ENCODE measurements at regions not wholly inside any gene's neighbourhood (a gene's known extent, or its start where the extent isn't known, plus 50 kb on each side); places are given as distances from the start of the nearest gene placed in this dataset.
"Not testable (repeated sequence)": the region's sequence is repeated elsewhere in the genome, so short reads cannot be mapped to it uniquely, and the experiment has no call there.

DNA sequence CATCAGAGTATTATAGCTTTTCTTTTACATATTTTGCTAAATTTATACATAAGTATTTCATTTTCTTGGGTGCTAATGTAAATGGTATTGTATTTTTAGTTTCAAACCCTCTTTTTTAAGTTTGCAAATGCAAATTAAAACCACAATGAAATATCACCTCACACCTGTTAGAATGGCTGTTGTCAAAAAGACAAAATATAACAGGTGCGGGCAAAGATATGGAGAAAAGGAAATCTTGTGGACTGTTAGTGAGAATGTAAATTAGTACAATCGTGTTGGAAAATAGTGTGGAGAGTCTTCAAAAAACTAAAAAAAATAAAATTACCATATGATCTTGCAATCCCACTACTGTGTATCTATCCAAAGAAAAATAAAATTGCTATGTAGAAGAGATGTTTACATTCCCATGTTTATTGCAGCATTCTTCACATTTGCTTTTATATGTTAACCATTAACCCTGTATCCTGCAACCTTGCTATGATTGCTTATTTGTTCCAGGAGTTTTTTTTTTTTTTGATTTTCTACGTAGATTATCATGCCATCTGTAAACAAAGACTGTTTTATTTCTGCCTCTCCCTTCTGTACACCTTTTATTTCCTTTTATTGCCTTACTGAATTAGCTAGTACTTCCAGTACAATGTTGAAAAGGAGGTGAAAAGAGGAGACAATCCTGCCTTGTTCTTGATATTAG, 405.4 kb upstream of the MIS18BP1 start:
- no peak overlapping the region for H3K4me3 ChIP-seq (ENCODE audit: low read length in 3 of 3)
- no peak overlapping the region for H3K9ac ChIP-seq (ENCODE audit: low read depth in 1 of 3, low read length in 3 of 3)
- no peaks in the 10 kb centered on the region for H3K4me1 ChIP-seq (ENCODE audit: control insufficient read depth in 3 of 3, insufficient read depth in 3 of 3, low read length in 3 of 3)
- H3K27me3 ChIP-seq (ENCODE audit: control insufficient read depth in 3 of 3, insufficient read depth in 3 of 3, low read length in 3 of 3) = no peaks in the 10 kb centered on the region
- H3K9me3 ChIP-seq (ENCODE audit: control insufficient read depth in 3 of 3, low read length in 3 of 3) = no peaks in the 10 kb centered on the region
- no peaks in the 10 kb centered on the region for H3K36me3 ChIP-seq (ENCODE audit: control insufficient read depth in 3 of 3, insufficient read depth in 3 of 3, low read length in 3 of 3)
- no peak overlapping the region for H3K27ac ChIP-seq (ENCODE audit: low read depth, low read length)

DNA sequence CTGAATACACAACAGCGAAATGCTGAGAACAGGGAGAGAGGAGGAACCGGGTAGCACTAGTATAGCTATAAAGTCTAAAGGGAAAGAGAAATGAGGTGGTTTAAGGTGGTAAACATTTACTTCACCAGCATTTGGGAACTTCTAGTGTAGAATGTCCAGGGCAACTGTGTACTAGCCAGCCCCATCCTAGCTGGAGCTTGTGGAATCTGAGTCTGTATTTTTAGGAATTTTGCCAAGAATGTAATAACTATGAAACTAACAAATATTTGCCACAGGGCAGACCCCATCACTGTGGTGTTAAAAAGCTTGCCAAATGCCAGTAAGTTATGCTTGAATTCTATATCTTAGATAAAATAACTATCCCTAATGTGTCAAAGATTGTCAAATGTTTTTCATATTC, 398.9 kb upstream of the MIS18BP1 start:
- Histone ChIP-seq H3K9me3 (ENCODE audit: control insufficient read depth in 3 of 3, low read length in 3 of 3) (no peaks in the 10 kb centered on the region), H3K4me1 (ENCODE audit: control insufficient read depth in 3 of 3, insufficient read depth in 3 of 3, low read length in 3 of 3) (no peaks in the 10 kb centered on the region), H3K27me3 (ENCODE audit: control insufficient read depth in 3 of 3, insufficient read depth in 3 of 3, low read length in 3 of 3) (no peaks in the 10 kb centered on the region), H3K27ac (ENCODE audit: low read depth, low read length) (no peak overlapping the region), H3K4me3 (ENCODE audit: low read length in 3 of 3) (no peak overlapping the region), H3K36me3 (ENCODE audit: control insufficient read depth in 3 of 3, insufficient read depth in 3 of 3, low read length in 3 of 3) (no peaks in the 10 kb centered on the region), H3K9ac (ENCODE audit: low read depth in 1 of 3, low read length in 3 of 3) (no peak overlapping the region)

DNA sequence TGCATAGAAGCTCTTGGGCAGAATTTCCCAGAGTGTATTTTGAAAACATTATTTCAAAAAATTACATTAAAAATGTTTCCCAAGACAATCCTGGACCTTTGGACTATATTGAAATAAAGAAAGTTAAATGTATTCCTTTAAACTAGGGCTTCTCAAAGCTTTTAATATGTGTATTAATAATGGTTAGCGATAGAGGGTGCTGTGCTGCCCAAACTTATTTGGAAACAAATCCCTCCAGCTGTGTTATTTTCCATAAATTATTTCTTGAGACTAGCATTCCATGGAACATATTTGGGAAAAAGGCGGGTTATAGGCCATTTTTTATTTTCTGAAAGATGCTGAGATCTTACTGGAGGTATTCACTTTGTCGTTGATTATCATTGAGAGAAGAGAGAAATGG, 397.8 kb upstream of the MIS18BP1 start:
- Histone ChIP-seq H3K9me3 (ENCODE audit: control insufficient read depth in 3 of 3, low read length in 3 of 3) (no peaks in the 10 kb centered on the region), H3K4me3 (ENCODE audit: low read length in 3 of 3) (no peak overlapping the region), H3K27ac (ENCODE audit: low read depth, low read length) (no peak overlapping the region), H3K9ac (ENCODE audit: low read depth in 1 of 3, low read length in 3 of 3) (no peak overlapping the region), H3K36me3 (ENCODE audit: control insufficient read depth in 3 of 3, insufficient read depth in 3 of 3, low read length in 3 of 3) (no peaks in the 10 kb centered on the region), H3K4me1 (ENCODE audit: control insufficient read depth in 3 of 3, insufficient read depth in 3 of 3, low read length in 3 of 3) (no peaks in the 10 kb centered on the region), H3K27me3 (ENCODE audit: control insufficient read depth in 3 of 3, insufficient read depth in 3 of 3, low read length in 3 of 3) (no peaks in the 10 kb centered on the region)

DNA sequence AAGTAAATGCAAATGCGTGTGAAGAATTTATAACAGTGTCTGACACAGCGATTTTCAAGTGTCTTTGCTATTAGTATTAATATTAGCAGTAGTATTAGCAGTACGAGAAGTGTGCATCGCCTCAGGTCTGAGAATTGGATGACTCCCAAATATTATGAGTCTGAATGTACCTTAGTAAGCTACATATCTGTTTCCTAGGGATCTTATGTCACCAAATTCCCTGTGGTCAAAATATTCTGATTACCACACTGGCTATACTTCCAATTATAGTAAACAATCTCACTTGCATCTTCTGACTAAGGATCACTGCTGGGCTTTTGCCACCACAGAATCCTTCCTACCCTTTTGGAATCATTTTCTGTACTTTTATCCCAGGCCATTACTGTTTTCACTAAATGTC, 396.0 kb upstream of the MIS18BP1 start:
- H3K9me3 ChIP-seq (ENCODE audit: control insufficient read depth in 3 of 3, low read length in 3 of 3) = no peaks in the 10 kb centered on the region
- no peaks in the 10 kb centered on the region for H3K27me3 ChIP-seq (ENCODE audit: control insufficient read depth in 3 of 3, insufficient read depth in 3 of 3, low read length in 3 of 3)
- no peaks in the 10 kb centered on the region for H3K4me1 ChIP-seq (ENCODE audit: control insufficient read depth in 3 of 3, insufficient read depth in 3 of 3, low read length in 3 of 3)
- H3K4me3 ChIP-seq (ENCODE audit: low read length in 3 of 3) = no peak overlapping the region
- no peak overlapping the region for H3K27ac ChIP-seq (ENCODE audit: low read depth, low read length)
- H3K9ac ChIP-seq (ENCODE audit: low read depth in 1 of 3, low read length in 3 of 3) = no peak overlapping the region
- no peaks in the 10 kb centered on the region for H3K36me3 ChIP-seq (ENCODE audit: control insufficient read depth in 3 of 3, insufficient read depth in 3 of 3, low read length in 3 of 3)

DNA sequence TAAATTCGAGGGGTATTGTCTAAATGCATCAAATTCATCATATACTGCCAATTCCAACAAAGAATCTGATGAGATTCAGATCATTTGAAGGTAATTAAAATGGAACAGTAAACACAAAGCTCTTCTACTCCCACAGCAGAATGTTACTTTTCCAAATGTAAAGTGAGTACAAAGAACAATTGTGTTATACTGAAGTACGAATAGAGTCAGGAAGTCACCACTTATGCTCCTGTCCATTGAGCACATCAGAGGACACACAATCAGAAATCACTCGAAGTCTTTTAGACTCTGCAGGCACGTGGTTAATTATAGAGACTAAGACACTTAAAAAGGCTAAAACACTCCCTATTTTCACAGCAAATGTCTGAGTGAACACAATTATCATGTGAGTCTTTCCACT, 388.5 kb upstream of the MIS18BP1 start:
- Histone ChIP-seq H3K4me1 (ENCODE audit: control insufficient read depth in 3 of 3, insufficient read depth in 3 of 3, low read length in 3 of 3) (no peaks in the 10 kb centered on the region), H3K9me3 (ENCODE audit: control insufficient read depth in 3 of 3, low read length in 3 of 3) (peaks cover 0 to 4% (median 0%) of the 10 kb centered on the region in 3 donors), H3K36me3 (ENCODE audit: control insufficient read depth in 3 of 3, insufficient read depth in 3 of 3, low read length in 3 of 3) (no peaks in the 10 kb centered on the region), H3K9ac (ENCODE audit: low read depth in 1 of 3, low read length in 3 of 3) (no peak overlapping the region), H3K27me3 (ENCODE audit: control insufficient read depth in 3 of 3, insufficient read depth in 3 of 3, low read length in 3 of 3) (no peaks in the 10 kb centered on the region), H3K4me3 (ENCODE audit: low read length in 3 of 3) (no peak overlapping the region), H3K27ac (ENCODE audit: low read depth, low read length) (no peak overlapping the region)

DNA sequence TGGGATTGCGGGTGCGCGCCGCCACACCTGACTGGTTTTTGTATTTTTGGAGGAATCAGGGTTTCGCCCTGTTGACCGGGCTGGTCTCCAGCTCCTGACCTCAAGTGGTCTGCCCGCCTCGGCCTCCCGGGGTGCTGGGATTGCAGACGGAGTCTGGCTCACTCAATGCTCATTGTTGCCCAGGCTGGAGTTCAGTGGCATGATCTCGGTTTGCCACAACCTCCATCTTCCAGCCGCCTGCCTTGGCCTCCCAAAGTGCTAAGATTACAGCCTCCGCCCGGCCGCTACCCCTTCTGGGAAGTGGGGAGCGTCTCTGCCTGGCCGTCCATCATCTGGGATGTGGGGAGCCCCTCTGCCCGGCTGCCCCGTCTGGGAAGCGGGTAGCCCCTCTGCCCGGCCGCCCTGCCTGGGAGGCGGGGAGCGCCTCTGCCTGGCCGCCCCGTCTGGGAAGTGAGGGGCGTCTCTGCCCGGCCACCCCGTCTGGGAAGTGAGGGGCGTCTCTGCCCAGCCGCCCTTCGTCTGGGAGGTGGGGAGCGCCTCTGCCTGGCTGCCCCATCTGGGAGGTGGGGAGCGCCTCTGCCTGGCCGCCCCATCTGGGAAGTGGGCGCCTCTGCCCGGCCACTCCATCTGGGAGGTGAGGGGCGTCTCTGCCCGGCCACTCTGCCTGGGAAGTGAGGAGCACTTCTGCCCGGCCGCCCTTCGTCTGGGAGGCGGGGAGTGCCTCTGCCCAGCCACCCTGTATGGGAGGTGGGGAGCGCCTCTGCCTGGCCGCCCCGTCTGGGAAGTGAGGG, 381.8 kb upstream of the MIS18BP1 start:
- not testable (repeated sequence) for H3K36me3 ChIP-seq (ENCODE audit: control insufficient read depth in 3 of 3, insufficient read depth in 3 of 3, low read length in 3 of 3); H3K4me1 ChIP-seq (ENCODE audit: control insufficient read depth in 3 of 3, insufficient read depth in 3 of 3, low read length in 3 of 3); H3K4me3 ChIP-seq (ENCODE audit: low read length in 3 of 3); H3K27ac ChIP-seq (ENCODE audit: low read depth, low read length); H3K9ac ChIP-seq (ENCODE audit: low read depth in 1 of 3, low read length in 3 of 3); H3K9me3 ChIP-seq (ENCODE audit: control insufficient read depth in 3 of 3, low read length in 3 of 3); H3K27me3 ChIP-seq (ENCODE audit: control insufficient read depth in 3 of 3, insufficient read depth in 3 of 3, low read length in 3 of 3)

- no peaks in the 10 kb centered on the region for H3K27me3 ChIP-seq (ENCODE audit: control insufficient read depth in 3 of 3, insufficient read depth in 3 of 3, low read length in 3 of 3)
- H3K4me1 ChIP-seq (ENCODE audit: control insufficient read depth in 3 of 3, insufficient read depth in 3 of 3, low read length in 3 of 3) = no peaks in the 10 kb centered on the region
- no peaks in the 10 kb centered on the region for H3K9me3 ChIP-seq (ENCODE audit: control insufficient read depth in 3 of 3, low read length in 3 of 3)
- no peaks in the 10 kb centered on the region for H3K36me3 ChIP-seq (ENCODE audit: control insufficient read depth in 3 of 3, insufficient read depth in 3 of 3, low read length in 3 of 3)
- no peak overlapping the region for H3K27ac ChIP-seq (ENCODE audit: low read depth, low read length)
- no peak overlapping the region for H3K9ac ChIP-seq (ENCODE audit: low read depth in 1 of 3, low read length in 3 of 3)
- no peak overlapping the region for H3K4me3 ChIP-seq (ENCODE audit: low read length in 3 of 3)
Observed at GRCh38 chr14:45633220-45633984, 380.4 kb upstream of the MIS18BP1 start.

GRCh38 chr14:45621731-45622130, 368.7 kb upstream of the MIS18BP1 start:
- no peaks in the 10 kb centered on the region for H3K4me1 ChIP-seq (ENCODE audit: control insufficient read depth in 3 of 3, insufficient read depth in 3 of 3, low read length in 3 of 3)
- H3K9ac ChIP-seq (ENCODE audit: low read depth in 1 of 3, low read length in 3 of 3) = no peak overlapping the region
- H3K4me3 ChIP-seq (ENCODE audit: low read length in 3 of 3) = no peak overlapping the region
- no peaks in the 10 kb centered on the region for H3K27me3 ChIP-seq (ENCODE audit: control insufficient read depth in 3 of 3, insufficient read depth in 3 of 3, low read length in 3 of 3)
- peaks cover 0 to 3% (median 0%) of the 10 kb centered on the region in 3 donors for H3K9me3 ChIP-seq (ENCODE audit: control insufficient read depth in 3 of 3, low read length in 3 of 3)
- no peaks in the 10 kb centered on the region for H3K36me3 ChIP-seq (ENCODE audit: control insufficient read depth in 3 of 3, insufficient read depth in 3 of 3, low read length in 3 of 3)
- no peak overlapping the region for H3K27ac ChIP-seq (ENCODE audit: low read depth, low read length)

DNA sequence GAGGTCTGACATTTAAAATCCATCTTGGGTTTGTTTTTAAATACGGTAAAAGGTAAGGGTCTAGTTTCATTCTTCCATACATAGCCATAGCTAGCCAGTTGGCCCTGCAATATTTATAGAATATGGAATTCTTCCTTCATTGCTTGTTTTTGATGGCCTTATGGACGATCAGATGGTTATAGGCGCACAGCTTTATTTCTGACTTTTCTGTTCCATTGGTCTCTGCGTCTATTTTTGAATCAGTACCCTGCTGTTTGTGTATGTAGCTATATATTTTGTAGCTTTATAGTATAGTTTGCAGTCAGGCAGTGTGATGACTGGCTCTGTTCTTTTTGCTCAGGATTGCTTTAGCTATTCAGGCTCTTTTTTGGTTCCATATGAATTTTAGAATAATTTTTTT, 366.8 kb upstream of the MIS18BP1 start:
- Histone ChIP-seq H3K9me3 (ENCODE audit: control insufficient read depth in 3 of 3, low read length in 3 of 3) (no peaks in the 10 kb centered on the region), H3K4me3 (ENCODE audit: low read length in 3 of 3) (no peak overlapping the region), H3K27me3 (ENCODE audit: control insufficient read depth in 3 of 3, insufficient read depth in 3 of 3, low read length in 3 of 3) (no peaks in the 10 kb centered on the region), H3K36me3 (ENCODE audit: control insufficient read depth in 3 of 3, insufficient read depth in 3 of 3, low read length in 3 of 3) (no peaks in the 10 kb centered on the region), H3K27ac (ENCODE audit: low read depth, low read length) (no peak overlapping the region), H3K4me1 (ENCODE audit: control insufficient read depth in 3 of 3, insufficient read depth in 3 of 3, low read length in 3 of 3) (no peaks in the 10 kb centered on the region), H3K9ac (ENCODE audit: low read depth in 1 of 3, low read length in 3 of 3) (no peak overlapping the region)

DNA sequence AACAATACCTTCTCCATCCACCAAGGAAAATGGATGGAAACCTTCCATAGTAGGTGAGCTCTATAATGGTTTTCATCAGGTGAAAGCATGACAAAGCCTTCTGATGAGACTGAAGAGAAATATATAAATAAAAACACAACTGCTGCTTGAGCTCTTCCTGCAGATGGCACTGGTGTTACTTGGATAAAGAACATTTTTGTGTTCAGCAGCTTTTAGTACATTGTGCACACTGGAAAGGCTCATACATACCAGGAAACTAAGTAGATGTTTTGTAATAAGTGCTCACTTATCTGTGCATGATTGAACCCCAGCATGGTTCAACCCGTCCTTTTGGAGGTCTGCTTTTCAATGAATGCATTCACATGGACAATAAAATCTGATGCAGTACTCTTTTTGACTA, 357.3 kb upstream of the MIS18BP1 start:
- Histone ChIP-seq H3K27ac (ENCODE audit: low read depth, low read length) (no peak overlapping the region), H3K36me3 (ENCODE audit: control insufficient read depth in 3 of 3, insufficient read depth in 3 of 3, low read length in 3 of 3) (no peaks in the 10 kb centered on the region), H3K4me3 (ENCODE audit: low read length in 3 of 3) (no peak overlapping the region), H3K9ac (ENCODE audit: low read depth in 1 of 3, low read length in 3 of 3) (no peak overlapping the region), H3K9me3 (ENCODE audit: control insufficient read depth in 3 of 3, low read length in 3 of 3) (no peaks in the 10 kb centered on the region), H3K27me3 (ENCODE audit: control insufficient read depth in 3 of 3, insufficient read depth in 3 of 3, low read length in 3 of 3) (no peaks in the 10 kb centered on the region), H3K4me1 (ENCODE audit: control insufficient read depth in 3 of 3, insufficient read depth in 3 of 3, low read length in 3 of 3) (no peaks in the 10 kb centered on the region)

All from skeletal muscle tissue (tissue), 3 donors.